ENCODE measurements at regions not wholly inside any gene's neighbourhood (a gene's known extent, or its start where the extent isn't known, plus 50 kb on each side); places are given as distances from the start of the nearest gene placed in this dataset.

GRCh38 chr2:37563375-37564015, 107.9 kb downstream of the CDC42EP3 start:
- TF ChIP-seq POLR2A (IDR thresholded peaks at IDR 0.05; ENCODE audit: low read length): no peak
- no peak for TF ChIP-seq EP300 (IDR thresholded peaks at IDR 0.05)

Data from A549 (cell line).